ENCODE measurements at regions not wholly inside any gene's neighbourhood (a gene's known extent, or its start where the extent isn't known, plus 50 kb on each side); places are given as distances from the start of the nearest gene placed in this dataset.

DNA sequence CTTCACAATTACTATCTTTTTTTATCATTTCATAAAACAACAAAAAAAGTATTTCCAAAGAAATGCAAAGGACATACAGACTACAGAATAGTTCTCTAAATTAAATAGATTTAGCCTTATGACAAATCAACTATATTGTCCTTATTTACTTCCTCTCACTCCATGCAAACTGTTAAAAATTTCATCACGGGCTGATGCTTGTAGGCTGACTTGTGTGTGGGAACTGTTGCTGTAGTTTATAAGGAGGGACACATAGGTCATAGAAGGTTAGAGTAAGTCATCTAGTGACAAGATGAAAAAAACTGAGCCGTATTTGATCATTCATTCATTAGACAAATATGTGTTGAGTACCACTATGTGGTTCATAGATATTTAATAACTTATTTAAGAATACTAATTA is 232.5 kb upstream of the TBL1XR1 start:
- Histone ChIP-seq H3K36me3 (ENCODE audit: control insufficient read depth in 2 of 4, insufficient read depth in 4 of 4, low read length in 3 of 4) (no peaks in the 10 kb centered on the region), H2AK5ac (ENCODE audit: low read depth, low read length) (no peak overlapping the region), H4K8ac (ENCODE audit: extremely low read depth, insufficient read depth, low read length) (no peak overlapping the region), H3K4me1 (replicated peaks in 1 of 4; ENCODE audit: control insufficient read depth in 3 of 4, insufficient read depth in 4 of 4, low read length in 3 of 4) (peaks cover 0 to 19% (median 7%) of the 10 kb centered on the region in 4 experiments; a peak in 6 of 7 replicates), H3K79me2 (ENCODE audit: control insufficient read depth in 1 of 2, insufficient read depth in 2 of 2, low read length in 2 of 2) (no peaks in the 10 kb centered on the region), H3K14ac (ENCODE audit: insufficient read length) (no peak overlapping the region), H3K27ac (ENCODE audit: low read depth, low read length) (no peak overlapping the region), H3K18ac (ENCODE audit: extremely low read depth, low read length) (no peak overlapping the region), H3K79me1 (ENCODE audit: low read depth, low read length) (no peaks in the 10 kb centered on the region), H3K23me2 (ENCODE audit: low read depth, low read length) (no peaks in the 10 kb centered on the region), H2BK15ac (ENCODE audit: low read length) (no peak overlapping the region), H3K9me3 (ENCODE audit: insufficient read depth in 2 of 2, low read depth in 1 of 2, low read length in 1 of 2) (no peaks in the 10 kb centered on the region), H2AFZ (ENCODE audit: low read length) (no peak overlapping the region), H4K5ac (ENCODE audit: insufficient read length, low read depth, low read length) (no peak overlapping the region), H2BK12ac (ENCODE audit: low read depth, low read length) (no peak overlapping the region), H3K23ac (ENCODE audit: insufficient read length) (no peak overlapping the region), H3K4me3 (ENCODE audit: extremely low read depth in 1 of 4, insufficient read depth in 2 of 4, low read depth in 3 of 4, low read length in 4 of 4) (no peak overlapping the region), H3K56ac (replicated peaks; ENCODE audit: insufficient read length, low read depth, low read length) (no peak overlapping the region), H4K91ac (replicated peaks; ENCODE audit: insufficient read length, low read length) (no peak overlapping the region), H4K20me1 (replicated peaks in 1 of 2; ENCODE audit: control insufficient read depth in 1 of 2, insufficient read depth in 2 of 2, low read length in 2 of 2) (no peaks in the 10 kb centered on the region), H2BK120ac (replicated peaks; ENCODE audit: low read depth, low read length) (no peak overlapping the region), H3K4me2 (ENCODE audit: insufficient read depth in 1 of 2, low read depth in 2 of 2, low read length in 2 of 2) (no peak overlapping the region), H2BK20ac (ENCODE audit: low read length) (no peak overlapping the region), H3K9ac (replicated peaks in 1 of 4; ENCODE audit: extremely low read depth in 1 of 4, low read depth in 3 of 4, low read length in 3 of 4) (no peak overlapping the region), H2BK5ac (ENCODE audit: low read depth, low read length) (no peak overlapping the region), H3K4ac (replicated peaks; ENCODE audit: insufficient read length, low read depth, low read length) (no peak overlapping the region), H3K27me3 (replicated peaks in 1 of 4; ENCODE audit: control insufficient read depth in 3 of 4, extremely low read depth in 1 of 4, insufficient read depth in 3 of 4, low read length in 3 of 4) (no peaks in the 10 kb centered on the region)
- POLR2A ChIA-PET (ENCODE audit: partially characterized antibody) = no interaction called here
- WGBS, 2 experiments (ENCODE audit: extremely low coverage in 1 of 2, insufficient coverage in 1 of 2, insufficient read length in 1 of 2, insufficient replicate concordance in 2 of 2, low coverage in 1 of 2, low lambda C conversion rate in 2 of 2, missing lambda C conversion rate in 1 of 2) = 92% methylated on average over 2 of the region's 2 CpGs; no CpG with 5 or more reads in 1 of the 2 experiments
- CTCF ChIA-PET (ENCODE audit: partially characterized antibody) = no interaction called here
- no peak for DNase-seq (ENCODE audit: low read depth in 1 of 2, low spot score in 2 of 2)
- no peak for FAIRE-seq
- TF ChIP-seq SRF (IDR thresholded peaks at IDR 0.05; ENCODE audit: low read depth, low read length) = no peak
- no peak for TF ChIP-seq KDM1A (IDR thresholded peaks at IDR 0.05; ENCODE audit: borderline replicate concordance, low read length)
- TF ChIP-seq CHD1 (IDR thresholded peaks at IDR 0.05; ENCODE audit: low read depth, low read length) = no peak
- no peak for TF ChIP-seq TBP (IDR thresholded peaks at IDR 0.05; ENCODE audit: low read depth, low read length)
- no peak for TF ChIP-seq BRCA1 (IDR thresholded peaks at IDR 0.05; ENCODE audit: low read depth, low read length)
- no peak for TF ChIP-seq BACH1 (IDR thresholded peaks at IDR 0.05; ENCODE audit: low read length)
- TF ChIP-seq GABPA (IDR thresholded peaks at IDR 0.05; ENCODE audit: borderline replicate concordance, insufficient read depth, low read length) = no peak
- no peak for TF ChIP-seq TEAD4 (IDR thresholded peaks at IDR 0.05; ENCODE audit: low read depth, low read length)
